HepG2 (cell line): ENCODE measurements at regions not wholly inside any gene's neighbourhood (a gene's known extent, or its start where the extent isn't known, plus 50 kb on each side); places are given as distances from the start of the nearest gene placed in this dataset.

Experiments used
- ATAC-seq: fragments of 200-7000 bp; cut with Tn5 transposase; 3 replicates; pipeline ENCODE4 v1.9.1; 2020; ENCODE audit warnings: mild to moderate bottlenecking, moderate library complexity
- BruUV-seq: library from RNA; stranded (reverse); fragments of 400-500 nt; replicated peaks from 2 replicates; lab custom pipeline; 2021; lab: Mats Ljungman, UMichigan
- CTCF ChIA-PET: fragments of 300-600 bp; formaldehyde crosslinking; extraction: SDS; loops from one replicate; lab custom pipeline; 2021; ENCODE audit warnings: low total read pairs, inconsistent platforms, low intra/inter-chr PET ratio; lab: Yijun Ruan, JAX
- POLR2A ChIA-PET: fragments of 350-600 bp; sonication (Branson Sonifier 250); formaldehyde crosslinking; loops from one replicate; lab custom pipeline; 2020; ENCODE audit warnings: antibody characterized with exemption, inconsistent platforms; lab: Yijun Ruan, JAX
- DNase-seq: peaks from one replicate; pipeline ENCODE4 v3.0.0-alpha.2; 2015; ENCODE audit warnings: low spot score
- FAIRE-seq: peaks from 3 replicates; lab custom pipeline; 2011; peaks lifted over from hg19 to GRCh38; lab: Jason Lieb, UNC
- H2AFZ ChIP-seq: one replicate; pipeline ENCODE4 v1.6.1; 2011; ENCODE audit warnings: low read length, inconsistent platforms
- H3K27ac ChIP-seq: fragments of 300-600 bp; 3 replicates; pipeline ENCODE4 v1.8.0; 2011; ENCODE audit warnings: mixed run types, mild to moderate bottlenecking, mixed read lengths, low read length, inconsistent platforms; ENCODE audit not compliant: insufficient read depth; ENCODE audit errors: extremely low read length
- H3K27me3 ChIP-seq, 2 experiments: fragments of 200-600 bp in 1 of 2; 2 replicates in 1 of 2; 3 replicates in 1 of 2; pipeline versions ENCODE4 v1.6.0 to v1.8.0; 2011; ENCODE audit warnings: low read length in 2 of 2, mild to moderate bottlenecking in 2 of 2, moderate library complexity in 2 of 2, inconsistent platforms in 1 of 2; ENCODE audit not compliant: insufficient read depth in 2 of 2, control insufficient read depth in 1 of 2
- H3K36me3 ChIP-seq, 2 experiments: fragments of 200-600 bp in 1 of 2; replicated peaks in 1 of 2; 2 replicates in 1 of 2; 3 replicates in 1 of 2; pipeline versions ENCODE4 v1.5.1 to v1.8.0; 2011; ENCODE audit warnings: low read length in 2 of 2, inconsistent platforms in 1 of 2; ENCODE audit not compliant: insufficient read depth in 2 of 2, control insufficient read depth in 1 of 2
- H3K4me1 ChIP-seq: 2 replicates; pipeline ENCODE4 v1.5.1; 2012; ENCODE audit warnings: low read length, inconsistent platforms; ENCODE audit not compliant: insufficient read depth
- H3K4me2 ChIP-seq: 2 replicates; pipeline ENCODE4 v1.6.0; 2011; ENCODE audit warnings: low read depth, low read length, inconsistent platforms
- H3K4me3 ChIP-seq, 3 experiments: fragments of 200-600 bp in 1 of 3; sonication (generic), shearing (Covaris generic) in 1 of 3; replicated peaks in 1 of 3; 2 replicates each; pipeline ENCODE4 v1.5.1; 2011 to 2016; ENCODE audit warnings: low read length in 3 of 3, inconsistent platforms in 2 of 3, low read depth in 2 of 3, mild to moderate bottlenecking in 2 of 3, control low read depth in 1 of 3, mixed read lengths in 1 of 3; ENCODE audit not compliant: insufficient read depth in 1 of 3
- H3K79me2 ChIP-seq: one replicate; pipeline ENCODE4 v1.6.1; 2011; ENCODE audit warnings: low read length, inconsistent platforms; ENCODE audit not compliant: insufficient read depth
- H3K9ac ChIP-seq: 2 replicates; pipeline ENCODE4 v1.6.0; 2011; ENCODE audit warnings: mild to moderate bottlenecking, low read depth, low read length, inconsistent platforms; ENCODE audit not compliant: insufficient read depth
- H3K9me3 ChIP-seq: 2 replicates; pipeline ENCODE4 v1.5.1; 2012; ENCODE audit warnings: mild to moderate bottlenecking, low read length
- H4K20me1 ChIP-seq: 2 replicates; pipeline ENCODE4 v1.6.0; 2011; ENCODE audit warnings: inconsistent platforms, mild to moderate bottlenecking, low read length, moderate library complexity; ENCODE audit not compliant: insufficient read depth
- CENPX ChIP-seq: sonication (generic); formaldehyde crosslinking; IDR thresholded peaks from 2 replicates; pipeline ENCODE4 v1.9.0; 2021; ENCODE audit warnings: mild to moderate bottlenecking, missing genetic modification reagents, moderate library complexity
- FOSL1 ChIP-seq: sonication (generic); formaldehyde crosslinking; IDR thresholded peaks from 2 replicates; pipeline ENCODE4 v1.9.0; 2021; ENCODE audit warnings: missing genetic modification reagents, borderline replicate concordance
- GFI1 ChIP-seq: sonication (generic); formaldehyde crosslinking; IDR thresholded peaks from 2 replicates; pipeline ENCODE4 v1.5.0; 2020; ENCODE audit warnings: missing genetic modification reagents, mild to moderate bottlenecking, borderline replicate concordance
- HDAC6 ChIP-seq: fragments of 200-600 bp; sonication (generic); IDR thresholded peaks from 2 replicates; pipeline ENCODE4 v1.7.0; 2017; ENCODE audit warnings: mild to moderate bottlenecking, antibody characterized with exemption, low read length, low read depth
- NR3C1 ChIP-seq: sonication (generic); formaldehyde crosslinking; IDR thresholded peaks from 2 replicates; pipeline ENCODE4 v1.4.0; 2020; ENCODE audit warnings: missing genetic modification reagents
- SOX6 ChIP-seq, 2 experiments: fragments of 450-650 bp in 1 of 2; sonication (generic) in 1 of 2; formaldehyde crosslinking in 1 of 2; IDR thresholded peaks; 2 replicates each; pipeline versions ENCODE4 v1.4.0 to v1.6.1; 2017 to 2020; ENCODE audit warnings: antibody characterized with exemption in 1 of 2, mild to moderate bottlenecking in 1 of 2, missing genetic modification reagents in 1 of 2
- XRCC5 ChIP-seq: fragments of 200-400 bp; formaldehyde crosslinking; optimal IDR thresholded peaks from 2 replicates; pipeline ENCODE3; 2017; ENCODE audit warnings: mild to moderate bottlenecking, low read length
- ZFP36L2 ChIP-seq: sonication (generic); formaldehyde crosslinking; IDR thresholded peaks from 2 replicates; pipeline ENCODE4 v1.4.0; 2020; ENCODE audit warnings: missing genetic modification reagents
- ZNF337 ChIP-seq: sonication (generic); formaldehyde crosslinking; IDR thresholded peaks from 2 replicates; pipeline ENCODE4 v1.5.1; 2020; ENCODE audit warnings: missing genetic modification reagents, low read depth, mild to moderate bottlenecking, borderline replicate concordance
- ZNF563 ChIP-seq: sonication (generic); formaldehyde crosslinking; IDR thresholded peaks from 2 replicates; pipeline ENCODE4 v1.8.0; 2022; ENCODE audit warnings: mild to moderate bottlenecking, moderate library complexity, missing genetic modification reagents
- ZNF7 ChIP-seq: IDR thresholded peaks from 2 replicates; pipeline ENCODE4 v1.6.1; 2016; ENCODE audit warnings: missing biosample characterization, missing genetic modification reagents
- ZNF746 ChIP-seq: sonication (generic); formaldehyde crosslinking; IDR thresholded peaks from 2 replicates; pipeline ENCODE4 v1.8.0; 2022; ENCODE audit warnings: mild to moderate bottlenecking, missing genetic modification reagents
- WGBS: methylation state at CpG from one replicate; pipeline ENCODE4 v1.1.6; 2017; ENCODE audit warnings: low lambda C conversion rate; 5-methylcytosine and 5-hydroxymethylcytosine counted together
- in situ Hi-C: cut with HindIII; loops from 2 replicates; pipeline ENCODE4 v1.10.0; 2017; ENCODE audit warnings: low pct_unique_long_range_greater_than_20kb; ENCODE audit not compliant: extremely low pct_ligation_motif_present
- intact Hi-C: fragments of 100-400 bp; cut with micrococcal nuclease; formaldehyde crosslinking; loops from one replicate; pipeline ENCODE4 v1.10.0; 2022; ENCODE audit not compliant: unreplicated experiment
- TF ChIP-seq, protein P1 (sequence below), 2 experiments: fragments of 450-650 bp in 1 of 2; sonication (generic) in 1 of 2; formaldehyde crosslinking in 1 of 2; IDR thresholded peaks; 2 replicates each; pipeline versions ENCODE4 v1.6.1 to v1.8.0; 2016 to 2022; ENCODE audit warnings: antibody characterized with exemption in 1 of 2, mild to moderate bottlenecking in 1 of 2, missing genetic modification reagents in 1 of 2
- TF ChIP-seq, protein P2 (sequence below): sonication (generic); formaldehyde crosslinking; IDR thresholded peaks from 2 replicates; pipeline ENCODE4 v1.8.0; 2022; ENCODE audit warnings: missing genetic modification reagents, mild to moderate bottlenecking, moderate library complexity, borderline replicate concordance

- no peak overlapping the region for H3K9ac ChIP-seq
- BruUV-seq, result no TSS peak
- no peaks in the 10 kb centered on the region for H3K4me1 ChIP-seq
- in situ Hi-C loops, result no loop called here
- H3K27ac ChIP-seq, result no peak overlapping the region
- ChIA-PET POLR2A (no interaction called here), CTCF (no interaction called here)
- H3K36me3 ChIP-seq, result no peaks in the 10 kb centered on the region
- FAIRE-seq, result no peak
- H4K20me1 ChIP-seq, result no peaks in the 10 kb centered on the region
- intact Hi-C loops, result loop anchor here (10.0 kb wide), 1 partner anchor 180 kb away; no protein-coding TSS in a partner anchor
- H3K4me3 ChIP-seq, result no peak overlapping the region
- H3K9me3 ChIP-seq, result no peaks in the 10 kb centered on the region
- H3K79me2 ChIP-seq, result no peaks in the 10 kb centered on the region
- 37% methylated on average over 5 of the region's 5 CpGs for WGBS
- H2AFZ ChIP-seq, result no peak overlapping the region
- H3K27me3 ChIP-seq, result 0 out of 5 replicates have a peak, but pooled peaks cover 0 to 9% of the 10 kb centered on the region in 2 experiments
- ATAC-seq, result peak; percentile 61
- no peak overlapping the region for H3K4me2 ChIP-seq
- DNase-seq, result no peak
- TF ChIP-seq NR3C1 (CRISPR knock-in tag), result no peak
- no peak for TF ChIP-seq ZNF563 (CRISPR knock-in tag)
- TF ChIP-seq ZNF7 (CRISPR knock-in tag), result no peak
- TF ChIP-seq, protein P1, sequence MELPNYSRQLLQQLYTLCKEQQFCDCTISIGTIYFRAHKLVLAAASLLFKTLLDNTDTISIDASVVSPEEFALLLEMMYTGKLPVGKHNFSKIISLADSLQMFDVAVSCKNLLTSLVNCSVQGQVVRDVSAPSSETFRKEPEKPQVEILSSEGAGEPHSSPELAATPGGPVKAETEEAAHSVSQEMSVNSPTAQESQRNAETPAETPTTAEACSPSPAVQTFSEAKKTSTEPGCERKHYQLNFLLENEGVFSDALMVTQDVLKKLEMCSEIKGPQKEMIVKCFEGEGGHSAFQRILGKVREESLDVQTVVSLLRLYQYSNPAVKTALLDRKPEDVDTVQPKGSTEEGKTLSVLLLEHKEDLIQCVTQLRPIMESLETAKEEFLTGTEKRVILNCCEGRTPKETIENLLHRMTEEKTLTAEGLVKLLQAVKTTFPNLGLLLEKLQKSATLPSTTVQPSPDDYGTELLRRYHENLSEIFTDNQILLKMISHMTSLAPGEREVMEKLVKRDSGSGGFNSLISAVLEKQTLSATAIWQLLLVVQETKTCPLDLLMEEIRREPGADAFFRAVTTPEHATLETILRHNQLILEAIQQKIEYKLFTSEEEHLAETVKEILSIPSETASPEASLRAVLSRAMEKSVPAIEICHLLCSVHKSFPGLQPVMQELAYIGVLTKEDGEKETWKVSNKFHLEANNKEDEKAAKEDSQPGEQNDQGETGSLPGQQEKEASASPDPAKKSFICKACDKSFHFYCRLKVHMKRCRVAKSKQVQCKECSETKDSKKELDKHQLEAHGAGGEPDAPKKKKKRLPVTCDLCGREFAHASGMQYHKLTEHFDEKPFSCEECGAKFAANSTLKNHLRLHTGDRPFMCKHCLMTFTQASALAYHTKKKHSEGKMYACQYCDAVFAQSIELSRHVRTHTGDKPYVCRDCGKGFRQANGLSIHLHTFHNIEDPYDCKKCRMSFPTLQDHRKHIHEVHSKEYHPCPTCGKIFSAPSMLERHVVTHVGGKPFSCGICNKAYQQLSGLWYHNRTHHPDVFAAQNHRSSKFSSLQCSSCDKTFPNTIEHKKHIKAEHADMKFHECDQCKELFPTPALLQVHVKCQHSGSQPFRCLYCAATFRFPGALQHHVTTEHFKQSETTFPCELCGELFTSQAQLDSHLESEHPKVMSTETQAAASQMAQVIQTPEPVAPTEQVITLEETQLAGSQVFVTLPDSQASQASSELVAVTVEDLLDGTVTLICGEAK (IDR thresholded peaks at IDR 0.05), result no peak
- TF ChIP-seq, protein P1 (CRISPR knock-in tag; IDR thresholded peaks at IDR 0.05), result no peak
- no peak for TF ChIP-seq FOSL1 (CRISPR knock-in tag)
- TF ChIP-seq SOX6 (IDR thresholded peaks at IDR 0.05), result no peak
- TF ChIP-seq SOX6 (CRISPR knock-in tag; IDR thresholded peaks at IDR 0.05), result no peak
- no peak for TF ChIP-seq CENPX (CRISPR knock-in tag)
- TF ChIP-seq, protein P2, sequence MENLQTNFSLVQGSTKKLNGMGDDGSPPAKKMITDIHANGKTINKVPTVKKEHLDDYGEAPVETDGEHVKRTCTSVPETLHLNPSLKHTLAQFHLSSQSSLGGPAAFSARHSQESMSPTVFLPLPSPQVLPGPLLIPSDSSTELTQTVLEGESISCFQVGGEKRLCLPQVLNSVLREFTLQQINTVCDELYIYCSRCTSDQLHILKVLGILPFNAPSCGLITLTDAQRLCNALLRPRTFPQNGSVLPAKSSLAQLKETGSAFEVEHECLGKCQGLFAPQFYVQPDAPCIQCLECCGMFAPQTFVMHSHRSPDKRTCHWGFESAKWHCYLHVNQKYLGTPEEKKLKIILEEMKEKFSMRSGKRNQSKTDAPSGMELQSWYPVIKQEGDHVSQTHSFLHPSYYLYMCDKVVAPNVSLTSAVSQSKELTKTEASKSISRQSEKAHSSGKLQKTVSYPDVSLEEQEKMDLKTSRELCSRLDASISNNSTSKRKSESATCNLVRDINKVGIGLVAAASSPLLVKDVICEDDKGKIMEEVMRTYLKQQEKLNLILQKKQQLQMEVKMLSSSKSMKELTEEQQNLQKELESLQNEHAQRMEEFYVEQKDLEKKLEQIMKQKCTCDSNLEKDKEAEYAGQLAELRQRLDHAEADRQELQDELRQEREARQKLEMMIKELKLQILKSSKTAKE (CRISPR knock-in tag), result no peak
- no peak for TF ChIP-seq ZFP36L2
- TF ChIP-seq ZNF746, result no peak
- TF ChIP-seq HDAC6, result no peak
- TF ChIP-seq GFI1 (CRISPR knock-in tag), result no peak
- TF ChIP-seq ZNF337 (CRISPR knock-in tag), result no peak
- TF ChIP-seq XRCC5, result no peak
Measured at GRCh38 chr2:172285010-172285621, 142.3 kb upstream of the ITGA6 start.
